Psoas muscle (tissue), 7 donors: ENCODE measurements at regions not wholly inside any gene's neighbourhood (a gene's known extent, or its start where the extent isn't known, plus 50 kb on each side); places are given as distances from the start of the nearest gene placed in this dataset.

ENCODE experiments used
- ATAC-seq, 4 donors: fragments of 200-7000 bp; cut with Tn5 transposase; one replicate each; pipeline ENCODE4 v1.9.1; 2020; ENCODE audit warnings: moderate library complexity in 3 of 4, mild to moderate bottlenecking in 2 of 4
- DNase-seq, 2 donors: peaks; one replicate each; pipeline ENCODE4 v3.0.0-alpha.2; 2020
- H3K27ac ChIP-seq: fragments of 200-600 bp; one replicate; pipeline ENCODE4 v1.8.0; 2022
- H3K27me3 ChIP-seq, 3 donors: fragments of 200-600 bp in 1 of 3; one replicate each; pipeline versions ENCODE4 v1.6.1 to v1.8.0; 2013 to 2022; ENCODE audit warnings: low read length in 2 of 3, mild to moderate bottlenecking in 2 of 3, moderate library complexity in 1 of 3; ENCODE audit not compliant: insufficient read depth in 3 of 3
- H3K36me3 ChIP-seq, 2 donors: fragments of 200-600 bp in 1 of 2; one replicate each; pipeline versions ENCODE4 v1.6.1 to v1.8.0; 2013 to 2022; ENCODE audit warnings: low read depth in 1 of 2, mild to moderate bottlenecking in 1 of 2, moderate library complexity in 1 of 2; ENCODE audit not compliant: insufficient read depth in 1 of 2
- H3K4me1 ChIP-seq: fragments of 200-600 bp; one replicate; pipeline ENCODE4 v1.8.0; 2022
- H3K4me3 ChIP-seq: fragments of 200-600 bp; one replicate; pipeline ENCODE4 v1.8.0; 2022; ENCODE audit warnings: mild to moderate bottlenecking
- H3K9me3 ChIP-seq: fragments of 200-600 bp; one replicate; pipeline ENCODE4 v1.8.0; 2022
- CTCF ChIP-seq: fragments of 200-600 bp; IDR thresholded peaks from one replicate; pipeline ENCODE4 v1.8.0; 2022; ENCODE audit warnings: antibody characterized with exemption
- WGBS, 3 donors: extraction: QIAGEN DNeasy Blood & Tissue Kit; methylation state at CpG; one replicate each; pipeline versions ENCODE4 v1.1.6 to v1.1.7; 2013; 5-methylcytosine and 5-hydroxymethylcytosine counted together
- intact Hi-C, 2 donors: fragments of 100-400 bp; cut with DNase I; formaldehyde crosslinking; loops; one replicate each; pipeline versions ENCODE4 v1.11.0 to v1.14.2; 2022
- donor health status: healthy with polysubstance abuse.
- donor health status: DM: no; HTN: no; CAD: no; lungs with moderate emphysema.
- donor health status: Bipolar disorder and iron deficiency.
- donor health status: healthy.
- donor health status: DM: yes; HTN: yes; CAD: no.
- donor health status: DM: no; HTN: no; CAD: no.
- donor health status: DM: yes; HTN: yes; CAD: no.

- no peak for DNase-seq
- ATAC-seq = no peak
- 58 to 62% (median 59%) methylated on average over 3 of the region's 3 CpGs for WGBS, 3 donors
- intact Hi-C loops = no loop called here
- Histone ChIP-seq H3K27me3 (no peaks in the 10 kb centered on the region), H3K4me3 (no peak overlapping the region), H3K9me3 (no peaks in the 10 kb centered on the region), H3K27ac (no peak overlapping the region), H3K36me3 (no peaks in the 10 kb centered on the region), H3K4me1 (no peaks in the 10 kb centered on the region)
- TF ChIP-seq CTCF = no peak
Measured at GRCh38 chr7:46320956-46321355, 399.9 kb upstream of the IGFBP3 start.

- Histone ChIP-seq H3K27me3 (no peaks in the 10 kb centered on the region), H3K4me1 (no peaks in the 10 kb centered on the region), H3K36me3 (no peaks in the 10 kb centered on the region), H3K9me3 (no peaks in the 10 kb centered on the region), H3K27ac (no peak overlapping the region), H3K4me3 (no peak overlapping the region)
- WGBS, 3 donors = 85 to 93% (median 91%) methylated on average over 3 of the region's 3 CpGs
- no peak for TF ChIP-seq CTCF
- intact Hi-C loops = no loop called here
- no peak for ATAC-seq
- no peak for DNase-seq
Measured at GRCh38 chr7:46319841-46320240, 398.8 kb upstream of the IGFBP3 start.

GRCh38 chr7:46318276-46318675 lies 397.2 kb upstream of the IGFBP3 start:
- no peak overlapping the region for H3K27ac ChIP-seq
- H3K9me3 ChIP-seq = no peaks in the 10 kb centered on the region
- intact Hi-C loops = no loop called here
- H3K4me1 ChIP-seq = no peaks in the 10 kb centered on the region
- no peaks in the 10 kb centered on the region for H3K36me3 ChIP-seq
- no peaks in the 10 kb centered on the region for H3K27me3 ChIP-seq
- no peak overlapping the region for H3K4me3 ChIP-seq
- DNase-seq = no peak
- no peak for TF ChIP-seq CTCF
- ATAC-seq = no peak
- WGBS, 3 donors = 62 to 77% (median 66%) methylated on average over 3 of the region's 3 CpGs

- Histone ChIP-seq H3K9me3 (no peaks in the 10 kb centered on the region), H3K4me1 (no peaks in the 10 kb centered on the region), H3K36me3 (no peaks in the 10 kb centered on the region), H3K27ac (no peak overlapping the region), H3K4me3 (no peak overlapping the region), H3K27me3 (no peaks in the 10 kb centered on the region)
- ATAC-seq (no peak), DNase-seq (no peak)
- 83 to 87% (median 87%) methylated on average over 6 of the region's 6 CpGs for WGBS, 3 donors
- no peak for TF ChIP-seq CTCF
- intact Hi-C loops = no loop called here
Measured at GRCh38 chr7:46317256-46317655, 396.2 kb upstream of the IGFBP3 start.

- intact Hi-C loops = no loop called here
- H3K4me1 ChIP-seq = no peaks in the 10 kb centered on the region
- no peak overlapping the region for H3K4me3 ChIP-seq
- WGBS, 3 donors = 77 to 84% (median 81%) methylated on average over 5 of the region's 5 CpGs
- no peak overlapping the region for H3K27ac ChIP-seq
- H3K9me3 ChIP-seq = no peaks in the 10 kb centered on the region
- no peaks in the 10 kb centered on the region for H3K36me3 ChIP-seq
- DNase-seq = no peak
- no peak for TF ChIP-seq CTCF
- no peaks in the 10 kb centered on the region for H3K27me3 ChIP-seq
- ATAC-seq = no peak
Measured at GRCh38 chr7:46315891-46316290, 394.8 kb upstream of the IGFBP3 start.
